GM18868 (cell line): ENCODE measurements at regions not wholly inside any gene's neighbourhood (a gene's known extent, or its start where the extent isn't known, plus 50 kb on each side); places are given as distances from the start of the nearest gene placed in this dataset.
"Not testable (repeated sequence)": the region's sequence is repeated elsewhere in the genome, so short reads cannot be mapped to it uniquely, and the experiment has no call there.

Experiments
- ATAC-seq: cut with Tn5 transposase; IDR thresholded peaks from one replicate; pipeline ENCODE4 v1.9.1; 2021; ENCODE audit warnings: mild to moderate bottlenecking, moderate library complexity; ENCODE audit not compliant: unreplicated experiment

DNA sequence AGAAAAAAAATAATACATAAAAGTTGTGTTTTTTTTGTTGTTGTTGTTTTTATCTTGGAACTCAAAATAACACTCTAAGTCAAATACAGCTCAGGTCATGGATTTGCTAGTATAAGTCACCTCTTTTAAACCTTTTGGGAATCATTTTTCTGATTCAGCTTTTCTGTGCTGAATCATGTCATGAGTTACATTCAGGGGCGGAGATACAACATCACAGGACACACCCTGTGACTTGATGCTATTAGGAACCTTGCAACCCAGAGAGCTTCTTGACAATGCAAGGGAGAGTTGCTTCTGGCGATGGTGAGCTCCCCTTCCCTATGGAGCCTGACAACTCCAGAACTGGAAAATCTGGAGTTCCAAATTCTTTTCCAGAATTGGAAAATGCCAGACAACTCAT is 358.3 kb upstream of the C16orf82 start:
- no peak for ATAC-seq

GRCh38 chr16:26709175-26709574 is 357.6 kb upstream of the C16orf82 start:
- no peak for ATAC-seq

DNA sequence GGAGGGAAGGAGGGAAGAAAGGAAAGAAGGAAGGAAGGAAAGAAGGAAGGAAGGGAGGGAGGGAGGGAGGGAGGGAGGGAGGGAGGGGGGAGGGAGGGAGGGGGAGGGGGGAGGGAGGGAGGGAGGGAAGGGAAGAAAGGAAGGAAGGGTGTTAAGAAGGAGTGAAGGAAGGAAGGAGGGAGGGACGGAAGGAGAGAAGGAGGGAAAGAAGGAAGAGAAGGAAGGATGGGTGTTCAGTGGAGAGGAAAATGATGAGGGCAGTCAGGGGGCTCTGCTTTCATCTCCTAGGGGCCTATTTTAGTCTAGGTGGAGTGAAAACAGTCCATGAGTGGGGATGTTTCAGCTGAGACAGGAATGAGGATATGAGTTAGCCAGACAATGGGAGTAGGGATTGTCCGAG is 357.0 kb upstream of the C16orf82 start:
- ATAC-seq, result no peak

DNA sequence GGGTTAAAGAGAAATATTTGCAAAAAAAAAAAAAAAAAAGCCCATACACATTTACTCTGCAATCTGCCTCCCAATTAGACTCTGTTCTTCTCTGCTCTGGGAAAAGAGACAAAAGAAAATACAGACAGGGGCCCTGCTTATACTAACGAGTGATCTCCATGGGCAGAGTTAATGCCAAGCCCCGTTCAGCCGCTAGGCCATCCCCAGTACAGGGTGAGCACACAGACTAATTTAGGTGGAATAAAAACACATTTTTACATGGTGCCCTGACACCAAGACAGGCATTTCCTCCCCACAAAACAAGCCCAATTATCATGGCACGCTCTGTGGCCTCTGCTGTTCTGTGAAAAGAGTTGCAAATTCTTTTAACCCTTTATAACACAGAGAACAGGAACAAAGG is 356.3 kb upstream of the C16orf82 start:
- ATAC-seq, result no peak

DNA sequence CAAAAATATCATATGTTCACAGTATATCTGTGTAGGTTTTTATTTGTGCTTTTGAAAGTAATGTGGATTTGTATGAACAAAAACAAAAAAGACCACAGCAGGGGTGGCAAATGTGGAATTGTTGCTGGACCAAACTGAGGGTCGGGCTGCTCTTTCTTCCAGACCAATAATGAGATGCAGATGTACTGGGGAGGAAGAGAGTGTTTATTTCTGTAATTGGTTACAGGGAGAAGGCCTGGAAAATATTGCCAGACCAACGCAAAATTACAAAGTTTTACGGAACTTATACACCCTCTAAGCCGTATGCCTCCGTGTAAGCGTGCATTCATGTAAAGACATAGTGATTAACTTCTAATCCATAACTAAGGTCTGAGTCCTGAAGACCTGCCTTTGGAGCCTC is 353.9 kb upstream of the C16orf82 start:
- ATAC-seq, result no peak

GRCh38 chr16:26715969-26716368 is 350.8 kb upstream of the C16orf82 start:
- ATAC-seq, result no peak

- ATAC-seq, result no peak
Observed at GRCh38 chr16:26717826-26718225, 348.9 kb upstream of the C16orf82 start.

GRCh38 chr16:26721290-26721689 is 345.4 kb upstream of the C16orf82 start:
- no peak for ATAC-seq

DNA sequence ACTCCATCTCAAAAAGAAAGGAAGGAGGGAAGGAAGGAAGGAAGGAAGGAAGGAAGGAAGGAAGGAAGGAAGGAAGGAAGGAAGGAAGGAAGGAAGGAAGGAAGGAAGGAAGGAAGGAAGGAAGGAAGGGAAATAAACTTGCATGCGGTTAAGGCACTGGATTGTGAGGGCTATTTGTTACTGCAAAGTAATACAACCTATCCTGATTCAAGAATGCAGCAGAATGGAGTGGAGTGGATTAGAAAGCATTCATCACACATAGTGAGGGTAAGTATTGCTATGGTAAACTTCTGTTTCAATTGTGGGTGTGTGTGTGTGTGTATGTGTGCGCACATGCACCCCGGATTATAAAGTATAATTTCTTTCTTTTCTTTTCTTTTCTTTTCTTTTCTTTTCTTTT is 344.8 kb upstream of the C16orf82 start:
- ATAC-seq, result not testable (repeated sequence)

GRCh38 chr16:26724189-26724588 is 342.5 kb upstream of the C16orf82 start:
- ATAC-seq, result no peak

DNA sequence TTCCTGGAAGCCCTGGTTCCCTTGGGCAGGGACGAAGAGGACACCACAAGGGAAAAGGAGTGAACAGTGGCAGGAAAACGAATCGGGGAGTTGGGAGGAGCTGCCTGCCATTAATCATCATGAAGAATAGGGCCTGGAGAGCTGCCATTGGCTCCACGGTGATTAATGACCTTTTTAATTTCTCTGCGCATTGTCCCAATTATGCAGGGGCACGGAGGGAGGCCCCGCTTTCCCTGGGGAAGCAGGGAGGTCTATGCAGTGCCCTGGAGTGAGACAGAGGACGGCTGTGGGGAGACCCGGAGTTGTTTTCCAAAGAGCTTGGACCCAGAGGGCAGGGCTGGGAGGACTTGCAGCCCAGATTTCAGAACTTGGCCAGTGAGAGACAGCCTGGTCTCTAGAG is 338.9 kb upstream of the C16orf82 start:
- ATAC-seq, result no peak

- no peak for ATAC-seq
Observed at GRCh38 chr16:26729951-26730541, 336.7 kb upstream of the C16orf82 start.

- ATAC-seq, result no peak
Observed at GRCh38 chr16:26731729-26732128, 335.0 kb upstream of the C16orf82 start.

GRCh38 chr16:26733710-26734109 is 333.0 kb upstream of the C16orf82 start:
- no peak for ATAC-seq

DNA sequence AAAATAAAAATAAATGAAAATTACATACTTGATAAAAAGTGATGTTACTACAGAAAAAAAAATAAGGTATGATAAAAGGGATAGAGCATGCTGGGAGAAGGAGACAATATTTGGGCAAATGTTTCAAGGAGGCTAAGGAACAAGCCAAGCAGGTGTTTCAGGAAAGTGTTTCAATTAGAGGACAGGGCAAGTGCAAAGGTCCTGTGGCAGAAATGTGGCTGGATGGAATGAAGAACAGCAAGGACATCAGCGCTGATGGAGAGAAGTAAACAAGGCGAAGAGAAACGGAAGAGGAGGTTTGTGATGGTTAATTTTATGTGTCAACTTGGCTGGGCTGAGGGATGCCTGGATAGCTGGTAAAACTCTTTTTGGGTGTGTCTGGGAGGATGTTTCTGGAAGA is 331.2 kb upstream of the C16orf82 start:
- no peak for ATAC-seq

DNA sequence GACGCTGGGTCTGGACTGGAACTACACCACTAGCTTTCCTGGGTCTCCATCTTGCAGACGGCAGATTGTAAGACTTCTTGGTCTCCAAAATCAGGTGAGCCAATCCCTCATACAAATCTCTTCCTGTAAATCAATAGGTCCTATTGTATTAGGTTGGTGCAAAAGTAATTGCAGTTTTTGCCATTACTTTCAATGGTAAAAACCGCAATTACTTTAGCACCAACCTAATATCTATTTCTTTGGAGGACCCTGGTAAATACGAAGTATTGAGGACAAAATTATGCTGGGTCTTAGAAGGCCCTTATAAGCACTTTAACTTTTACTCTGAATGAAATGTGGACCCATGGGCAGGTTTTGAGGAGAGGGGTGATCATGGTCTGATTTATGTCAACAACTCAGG is 330.6 kb upstream of the C16orf82 start:
- no peak for ATAC-seq

DNA sequence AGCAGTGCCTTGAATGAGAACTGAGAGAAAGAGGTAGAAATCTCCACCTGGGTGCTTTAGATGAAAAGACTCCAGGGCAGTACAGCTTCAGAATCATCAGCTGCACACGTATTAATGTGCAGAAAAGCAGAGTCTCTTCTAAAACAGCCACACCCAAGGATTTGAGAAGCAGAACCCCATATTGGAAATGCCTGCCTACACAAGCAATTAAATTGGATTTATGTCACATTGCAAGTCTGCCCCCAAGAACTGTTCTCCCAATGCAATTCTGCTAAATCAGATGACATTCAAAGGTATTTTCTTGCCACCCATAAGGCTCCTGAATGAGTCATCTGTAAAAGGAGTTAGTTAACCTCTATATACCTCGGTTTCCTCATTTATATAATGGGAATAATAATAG is 326.0 kb upstream of the C16orf82 start:
- ATAC-seq, result no peak

- no peak for ATAC-seq
Observed at GRCh38 chr16:26742040-26742439, 324.7 kb upstream of the C16orf82 start.

DNA sequence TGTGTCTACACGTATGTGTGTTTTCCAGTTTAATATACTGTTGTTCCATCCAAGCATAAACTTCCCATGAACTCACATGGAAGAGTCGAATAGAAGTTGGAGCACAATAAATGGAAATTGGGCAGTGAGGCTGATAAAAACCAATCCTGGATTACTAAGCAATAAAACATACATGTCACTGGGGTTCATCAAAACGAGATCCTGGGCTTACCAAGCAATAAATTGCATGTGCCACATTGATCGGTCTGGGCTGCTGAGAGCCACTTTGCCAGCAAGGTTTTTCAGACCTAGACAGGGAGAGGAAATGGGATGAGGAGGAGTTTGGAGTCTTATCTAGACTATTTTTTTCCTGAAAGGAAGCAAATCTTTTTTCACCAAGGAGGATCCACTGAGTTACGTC is 322.3 kb upstream of the C16orf82 start:
- ATAC-seq, result no peak

GRCh38 chr16:26747760-26748159 is 319.0 kb upstream of the C16orf82 start:
- no peak for ATAC-seq

DNA sequence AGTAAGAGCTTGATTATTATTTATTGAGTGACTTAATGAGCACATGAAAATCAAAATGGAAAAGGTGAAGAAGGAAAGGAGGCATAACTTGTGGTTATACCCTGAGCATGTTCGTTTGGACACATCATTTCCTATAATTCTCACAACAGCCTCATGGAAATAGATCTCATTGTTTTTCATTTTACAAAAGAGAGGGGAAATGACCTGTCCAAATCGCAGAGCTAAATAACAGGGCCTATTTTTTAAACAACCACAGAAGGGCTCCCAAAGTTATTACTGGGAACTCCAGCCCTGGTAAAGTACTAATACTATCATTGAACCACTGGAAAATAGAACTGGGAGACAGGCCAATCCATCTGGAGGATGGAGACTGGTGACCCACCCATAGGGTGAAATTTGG is 317.7 kb upstream of the C16orf82 start:
- no peak for ATAC-seq

DNA sequence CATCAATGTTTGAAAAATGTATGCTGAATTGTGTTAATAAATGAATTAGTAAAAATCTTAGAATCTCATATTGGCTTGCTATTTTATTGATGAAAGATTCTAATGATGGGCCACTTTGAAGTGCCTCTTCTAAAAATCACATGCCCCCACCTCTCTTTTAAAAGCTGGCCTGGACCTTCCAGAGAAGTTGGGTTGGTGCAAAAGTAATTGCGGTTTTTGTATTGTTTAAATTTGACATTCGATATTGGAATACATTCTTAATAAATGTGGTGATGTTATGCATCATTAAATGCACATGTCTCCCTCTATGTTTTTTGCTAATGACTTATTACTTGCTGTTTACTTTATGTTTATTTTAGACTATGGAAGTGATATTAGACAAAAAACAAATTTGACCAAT is 314.6 kb upstream of the C16orf82 start:
- ATAC-seq, result no peak

GRCh38 chr16:26756633-26757032 is 310.1 kb upstream of the C16orf82 start:
- no peak for ATAC-seq

DNA sequence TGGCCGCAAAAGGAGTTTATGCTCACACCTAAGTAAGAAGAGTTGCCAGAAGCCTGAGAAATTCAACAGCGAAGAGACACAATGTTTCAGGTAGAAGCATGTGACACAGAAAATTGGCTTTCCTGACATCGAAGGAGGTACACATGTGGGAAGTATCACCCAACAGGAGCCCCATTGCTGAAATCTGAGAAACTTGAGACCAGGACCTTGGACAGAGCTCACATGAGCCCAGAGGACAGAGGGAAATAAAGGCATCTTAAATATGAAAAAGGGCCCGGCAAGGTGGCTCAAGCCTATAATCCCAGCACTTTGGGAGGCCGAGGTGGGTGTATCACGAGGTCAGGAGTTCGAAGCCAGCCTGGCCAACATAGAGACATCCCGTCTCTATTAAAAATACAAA is 304.1 kb upstream of the C16orf82 start:
- ATAC-seq, result no peak
